Liver (tissue), 3 donors: ENCODE measurements at regions not wholly inside any gene's neighbourhood (a gene's known extent, or its start where the extent isn't known, plus 50 kb on each side); places are given as distances from the start of the nearest gene placed in this dataset.

Experiments
- CTCF ChIP-seq: fragments of 150-350 bp; IDR thresholded peaks from 2 replicates; pipeline ENCODE4 v1.5.1; 2017; ENCODE audit warnings: improper control_type of control experiment, low read depth, low read length; ENCODE audit not compliant: missing input control
- GABPA ChIP-seq, 2 donors: IDR thresholded peaks in 1 of 2; conservative IDR thresholded peaks in 1 of 2; 2 replicates each; pipeline ENCODE4 v1.6.1; 2016; ENCODE audit warnings: antibody characterized with exemption in 2 of 2, mild to moderate bottlenecking in 1 of 2, moderate library complexity in 1 of 2
- HNF4A ChIP-seq, 2 donors: conservative IDR thresholded peaks; 2 replicates each; pipeline ENCODE4 v1.6.1; 2016; ENCODE audit warnings: antibody characterized with exemption in 2 of 2, mild to moderate bottlenecking in 2 of 2
- MAX ChIP-seq: IDR thresholded peaks from 2 replicates; pipeline ENCODE4 v1.6.1; 2016; ENCODE audit warnings: antibody characterized with exemption
- NR2F2 ChIP-seq: IDR thresholded peaks from 2 replicates; pipeline ENCODE4 v1.6.1; 2016; ENCODE audit warnings: antibody characterized with exemption
- TAF1 ChIP-seq: conservative IDR thresholded peaks from 2 replicates; pipeline ENCODE4 v1.6.1; 2016; ENCODE audit warnings: antibody characterized with exemption, mild to moderate bottlenecking
- YY1 ChIP-seq: IDR thresholded peaks from 2 replicates; pipeline ENCODE4 v1.6.1; 2016; ENCODE audit warnings: antibody characterized with exemption, mild to moderate bottlenecking
- donor health status: healthy.
- donor health status: healthy.

- TF ChIP-seq CTCF, result no peak
- TF ChIP-seq NR2F2, result no peak
- no peak for TF ChIP-seq MAX
- TF ChIP-seq GABPA (IDR thresholded peaks at IDR 0.05 in 1 of 2, conservative IDR thresholded peaks at IDR 0.05 in 1 of 2), result no peak
- TF ChIP-seq HNF4A (conservative IDR thresholded peaks at IDR 0.05), result no peak
- TF ChIP-seq YY1, result no peak
- TF ChIP-seq TAF1, result no peak
Observed at GRCh38 chr4:177109769-177110168, 199.9 kb upstream of the NEIL3 start.
